Astrocyte (in vitro differentiated cells and primary cell): ENCODE measurements at regions not wholly inside any gene's neighbourhood (a gene's known extent, or its start where the extent isn't known, plus 50 kb on each side); places are given as distances from the start of the nearest gene placed in this dataset.

ENCODE experiments used
- DNase-seq: peaks from one replicate; pipeline ENCODE4 v3.0.0-alpha.2; 2010; ENCODE audit warnings: low read depth
- FAIRE-seq: peaks from 2 replicates; lab custom pipeline; 2011; peaks lifted over from hg19 to GRCh38; lab: Jason Lieb, UNC
- H2AFZ ChIP-seq: 2 replicates; pipeline ENCODE4 v1.6.0; 2012; ENCODE audit warnings: low read depth, low read length, inconsistent platforms
- H3K27ac ChIP-seq: 2 replicates; pipeline ENCODE4 v1.5.1; 2011; ENCODE audit warnings: low read depth, low read length, inconsistent platforms
- H3K27me3 ChIP-seq: 2 replicates; pipeline ENCODE4 v1.6.0; 2011; ENCODE audit warnings: low read length, inconsistent platforms; ENCODE audit not compliant: insufficient read depth
- H3K36me3 ChIP-seq: 2 replicates; pipeline ENCODE4 v1.5.1; 2011; ENCODE audit warnings: low read length, inconsistent platforms; ENCODE audit not compliant: insufficient read depth
- H3K4me1 ChIP-seq: 2 replicates; pipeline ENCODE4 v1.5.1; 2011; ENCODE audit warnings: low read length, inconsistent platforms; ENCODE audit not compliant: insufficient read depth
- H3K4me2 ChIP-seq: 2 replicates; pipeline ENCODE4 v1.6.0; 2012; ENCODE audit warnings: low read length, inconsistent platforms
- H3K4me3 ChIP-seq: 2 replicates; pipeline ENCODE4 v1.5.1; 2011; ENCODE audit warnings: low read depth, mild to moderate bottlenecking, low read length, inconsistent platforms; ENCODE audit not compliant: insufficient read depth
- H3K79me2 ChIP-seq: 2 replicates; pipeline ENCODE4 v1.6.0; 2012; ENCODE audit warnings: mild to moderate bottlenecking, low read length, inconsistent platforms; ENCODE audit not compliant: insufficient read depth
- H3K9ac ChIP-seq: 2 replicates; pipeline ENCODE4 v1.6.0; 2012; ENCODE audit warnings: mild to moderate bottlenecking, low read length, inconsistent platforms
- H3K9me3 ChIP-seq: 2 replicates; pipeline ENCODE4 v1.5.1; 2012; ENCODE audit warnings: low read depth, mild to moderate bottlenecking, low read length, inconsistent platforms; ENCODE audit not compliant: insufficient read depth
- H4K20me1 ChIP-seq: 2 replicates; pipeline ENCODE4 v1.6.0; 2012; ENCODE audit warnings: low read length, inconsistent platforms; ENCODE audit not compliant: insufficient read depth
- H3K27ac Mint-ChIP-seq: one replicate; pipeline ENCODE4 v1.8.0; 2021; ENCODE audit warnings: mild to moderate bottlenecking, mixed read lengths; ENCODE audit not compliant: unreplicated experiment
- H3K27me3 Mint-ChIP-seq: one replicate; pipeline ENCODE4 v1.8.0; 2021; ENCODE audit warnings: low read depth, mixed read lengths; ENCODE audit not compliant: unreplicated experiment
- H3K36me3 Mint-ChIP-seq: one replicate; pipeline ENCODE4 v1.8.0; 2021; ENCODE audit warnings: low read depth, mixed read lengths; ENCODE audit not compliant: unreplicated experiment
- H3K4me1 Mint-ChIP-seq: one replicate; pipeline ENCODE4 v1.8.0; 2021; ENCODE audit warnings: low read depth, mixed read lengths; ENCODE audit not compliant: unreplicated experiment
- H3K4me3 Mint-ChIP-seq: one replicate; pipeline ENCODE4 v1.8.0; 2021; ENCODE audit warnings: mild to moderate bottlenecking, moderate library complexity, mixed read lengths; ENCODE audit not compliant: unreplicated experiment
- H3K9me3 Mint-ChIP-seq: one replicate; pipeline ENCODE4 v1.8.0; 2021; ENCODE audit warnings: mild to moderate bottlenecking, mixed read lengths; ENCODE audit not compliant: unreplicated experiment
- CTCF ChIP-seq: IDR thresholded peaks from 2 replicates; pipeline ENCODE4 v1.5.1; 2011; ENCODE audit warnings: low read depth, mild to moderate bottlenecking, inconsistent platforms, low read length, moderate library complexity; ENCODE audit not compliant: insufficient read depth
- EZH2 ChIP-seq: IDR thresholded peaks from 2 replicates; pipeline ENCODE4 v1.6.1; 2012; ENCODE audit warnings: mild to moderate bottlenecking, low read length, inconsistent platforms; ENCODE audit not compliant: insufficient read depth

GRCh38 chr13:78185700-78186099 is 267.1 kb upstream of the EDNRB start:
- H3K27me3 Mint-ChIP-seq = no peaks in the 10 kb centered on the region
- H4K20me1 ChIP-seq = no peaks in the 10 kb centered on the region
- H3K4me1 Mint-ChIP-seq = no peaks in the 10 kb centered on the region
- H3K4me3 ChIP-seq = no peak overlapping the region
- no peak overlapping the region for H3K4me3 Mint-ChIP-seq
- H3K4me2 ChIP-seq = no peak overlapping the region
- no peaks in the 10 kb centered on the region for H3K27me3 ChIP-seq
- no peaks in the 10 kb centered on the region for H3K9me3 Mint-ChIP-seq
- H3K79me2 ChIP-seq = no peaks in the 10 kb centered on the region
- no peak overlapping the region for H3K27ac ChIP-seq
- no peak for FAIRE-seq
- H3K9ac ChIP-seq = no peak overlapping the region
- no peak overlapping the region for H2AFZ ChIP-seq
- no peak for DNase-seq
- TF ChIP-seq CTCF (no peak), EZH2 (no peak)
- H3K27ac Mint-ChIP-seq = no peak overlapping the region
- no peaks in the 10 kb centered on the region for H3K36me3 ChIP-seq
- H3K4me1 ChIP-seq = no peaks in the 10 kb centered on the region
- no peaks in the 10 kb centered on the region for H3K9me3 ChIP-seq
- H3K36me3 Mint-ChIP-seq = no peaks in the 10 kb centered on the region

- no peak for FAIRE-seq
- no peaks in the 10 kb centered on the region for H4K20me1 ChIP-seq
Observed at GRCh38 chr13:78183732-78184131, 265.1 kb upstream of the EDNRB start.

GRCh38 chr13:78182813-78183212 is 264.2 kb upstream of the EDNRB start:
- H3K4me3 ChIP-seq = no peak overlapping the region
- DNase-seq = no peak
- Mint-ChIP-seq H3K4me1 (no peaks in the 10 kb centered on the region), H3K9me3 (no peaks in the 10 kb centered on the region), H3K27me3 (no peaks in the 10 kb centered on the region), H3K36me3 (no peaks in the 10 kb centered on the region), H3K4me3 (no peak overlapping the region), H3K27ac (no peak overlapping the region)
- no peak overlapping the region for H2AFZ ChIP-seq
- H3K79me2 ChIP-seq = no peaks in the 10 kb centered on the region
- no peak overlapping the region for H3K4me2 ChIP-seq
- no peaks in the 10 kb centered on the region for H4K20me1 ChIP-seq
- TF ChIP-seq CTCF (no peak), EZH2 (no peak)
- no peak overlapping the region for H3K9ac ChIP-seq
- no peaks in the 10 kb centered on the region for H3K9me3 ChIP-seq
- no peak for FAIRE-seq
- H3K4me1 ChIP-seq = no peaks in the 10 kb centered on the region
- no peak overlapping the region for H3K27ac ChIP-seq
- no peaks in the 10 kb centered on the region for H3K36me3 ChIP-seq
- H3K27me3 ChIP-seq = no peaks in the 10 kb centered on the region

More at GRCh38 chr13:78183732-78184131, 265.1 kb upstream of the EDNRB start:
- TF ChIP-seq CTCF (no peak), EZH2 (no peak)
- no peak overlapping the region for H3K27ac Mint-ChIP-seq
- Histone ChIP-seq H3K79me2 (no peaks in the 10 kb centered on the region), H2AFZ (no peak overlapping the region), H3K4me2 (no peak overlapping the region), H3K9me3 (no peaks in the 10 kb centered on the region), H3K27ac (no peak overlapping the region), H3K4me1 (no peaks in the 10 kb centered on the region), H3K36me3 (no peaks in the 10 kb centered on the region), H3K27me3 (no peaks in the 10 kb centered on the region), H3K9ac (no peak overlapping the region), H3K4me3 (no peak overlapping the region)
- H3K27me3 Mint-ChIP-seq = no peaks in the 10 kb centered on the region
- no peak for DNase-seq
- H3K4me3 Mint-ChIP-seq = no peak overlapping the region
- no peaks in the 10 kb centered on the region for H3K4me1 Mint-ChIP-seq
- H3K36me3 Mint-ChIP-seq = no peaks in the 10 kb centered on the region
- H3K9me3 Mint-ChIP-seq = no peaks in the 10 kb centered on the region
